Endodermal cell (in vitro differentiated cells): ENCODE measurements at regions not wholly inside any gene's neighbourhood (a gene's known extent, or its start where the extent isn't known, plus 50 kb on each side); places are given as distances from the start of the nearest gene placed in this dataset.
A peak's percentile ranks its signal among the peaks of the same experiment; 100 is the strongest.

ENCODE experiments used
- DNase-seq: peaks from one replicate; pipeline ENCODE4 v3.0.0-alpha.2; 2017
- H3K27ac ChIP-seq: 2 replicates; pipeline ENCODE4 v1.5.1; 2013; ENCODE audit warnings: mild to moderate bottlenecking, low read depth, low read length, moderate library complexity
- H3K27me3 ChIP-seq: 2 replicates; pipeline ENCODE4 v1.6.1; 2013; ENCODE audit warnings: mild to moderate bottlenecking, low read length, moderate library complexity; ENCODE audit not compliant: insufficient read depth, control insufficient read depth, poor library complexity, severe bottlenecking
- H3K36me3 ChIP-seq: 2 replicates; pipeline ENCODE4 v1.7.0; 2013; ENCODE audit warnings: mild to moderate bottlenecking, low read length, moderate library complexity; ENCODE audit not compliant: control insufficient read depth, insufficient read depth
- H3K4me1 ChIP-seq: one replicate; pipeline ENCODE4 v1.7.0; 2013; ENCODE audit warnings: low read length; ENCODE audit not compliant: control insufficient read depth, insufficient read depth
- H3K4me3 ChIP-seq: 2 replicates; pipeline ENCODE4 v1.5.1; 2013; ENCODE audit warnings: mild to moderate bottlenecking, low read length, moderate library complexity
- H3K9ac ChIP-seq: 2 replicates; pipeline ENCODE4 v1.6.1; 2013; ENCODE audit warnings: mild to moderate bottlenecking, low read length, moderate library complexity; ENCODE audit not compliant: poor library complexity, severe bottlenecking; ENCODE audit errors: extremely low read depth
- H3K9me3 ChIP-seq: 2 replicates; pipeline ENCODE4 v1.6.1; 2013; ENCODE audit warnings: mild to moderate bottlenecking, low read length, moderate library complexity; ENCODE audit not compliant: control insufficient read depth
- H3K27ac Mint-ChIP-seq: 2 replicates; pipeline ENCODE4 v1.8.0; 2020; ENCODE audit warnings: mixed read lengths
- H3K27me3 Mint-ChIP-seq: 2 replicates; pipeline ENCODE4 v1.8.0; 2021; ENCODE audit warnings: mild to moderate bottlenecking, mixed read lengths; ENCODE audit not compliant: insufficient read depth
- H3K36me3 Mint-ChIP-seq: 2 replicates; pipeline ENCODE4 v1.8.0; 2020; ENCODE audit warnings: low read depth, mixed read lengths
- H3K4me1 Mint-ChIP-seq: 2 replicates; pipeline ENCODE4 v1.8.0; 2020; ENCODE audit warnings: mixed read lengths
- H3K4me3 Mint-ChIP-seq: 2 replicates; pipeline ENCODE4 v1.8.0; 2020; ENCODE audit warnings: mild to moderate bottlenecking, moderate library complexity, mixed read lengths
- H3K9me3 Mint-ChIP-seq: 2 replicates; pipeline ENCODE4 v1.8.0; 2020; ENCODE audit warnings: mild to moderate bottlenecking, mixed read lengths
- WGBS, 2 experiments: methylation state at CpG; one replicate each; pipeline versions ENCODE4 v1.1.5 to v1.1.7; 2013; ENCODE audit warnings: missing lambda C conversion rate in 2 of 2, mixed read lengths in 1 of 2; ENCODE audit not compliant: insufficient coverage in 1 of 2, insufficient read length in 1 of 2; 5-methylcytosine and 5-hydroxymethylcytosine counted together
- TF ChIP-seq, protein P1 (sequence below): fragments of 200-600 bp; sonication (generic); conservative IDR thresholded peaks from 2 replicates; pipeline ENCODE4 v1.5.0; 2021; ENCODE audit warnings: antibody characterized with exemption, mild to moderate bottlenecking

GRCh38 chr20:39188266-39188765, 226.2 kb downstream of the DHX35 start:
- peaks cover 4% of the 10 kb centered on the region for H3K9me3 ChIP-seq
- peaks cover 37% of the 10 kb centered on the region for H3K27me3 ChIP-seq
- no peaks in the 10 kb centered on the region for H3K36me3 Mint-ChIP-seq
- H3K27ac Mint-ChIP-seq, result no peak overlapping the region
- no peak overlapping the region for H3K9ac ChIP-seq
- DNase-seq, result no peak
- H3K9me3 Mint-ChIP-seq, result peaks cover 16% of the 10 kb centered on the region
- TF ChIP-seq, protein P1, sequence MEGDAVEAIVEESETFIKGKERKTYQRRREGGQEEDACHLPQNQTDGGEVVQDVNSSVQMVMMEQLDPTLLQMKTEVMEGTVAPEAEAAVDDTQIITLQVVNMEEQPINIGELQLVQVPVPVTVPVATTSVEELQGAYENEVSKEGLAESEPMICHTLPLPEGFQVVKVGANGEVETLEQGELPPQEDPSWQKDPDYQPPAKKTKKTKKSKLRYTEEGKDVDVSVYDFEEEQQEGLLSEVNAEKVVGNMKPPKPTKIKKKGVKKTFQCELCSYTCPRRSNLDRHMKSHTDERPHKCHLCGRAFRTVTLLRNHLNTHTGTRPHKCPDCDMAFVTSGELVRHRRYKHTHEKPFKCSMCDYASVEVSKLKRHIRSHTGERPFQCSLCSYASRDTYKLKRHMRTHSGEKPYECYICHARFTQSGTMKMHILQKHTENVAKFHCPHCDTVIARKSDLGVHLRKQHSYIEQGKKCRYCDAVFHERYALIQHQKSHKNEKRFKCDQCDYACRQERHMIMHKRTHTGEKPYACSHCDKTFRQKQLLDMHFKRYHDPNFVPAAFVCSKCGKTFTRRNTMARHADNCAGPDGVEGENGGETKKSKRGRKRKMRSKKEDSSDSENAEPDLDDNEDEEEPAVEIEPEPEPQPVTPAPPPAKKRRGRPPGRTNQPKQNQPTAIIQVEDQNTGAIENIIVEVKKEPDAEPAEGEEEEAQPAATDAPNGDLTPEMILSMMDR, result no peak
- peaks cover 4% of the 10 kb centered on the region for H3K27me3 Mint-ChIP-seq
- H3K27ac ChIP-seq, result no peak overlapping the region
- H3K36me3 ChIP-seq, result no peaks in the 10 kb centered on the region
- no peak overlapping the region for H3K4me3 ChIP-seq
- no peak overlapping the region for H3K4me3 Mint-ChIP-seq
- no peaks in the 10 kb centered on the region for H3K4me1 ChIP-seq
- H3K4me1 Mint-ChIP-seq, result peaks cover 8% of the 10 kb centered on the region

DNA sequence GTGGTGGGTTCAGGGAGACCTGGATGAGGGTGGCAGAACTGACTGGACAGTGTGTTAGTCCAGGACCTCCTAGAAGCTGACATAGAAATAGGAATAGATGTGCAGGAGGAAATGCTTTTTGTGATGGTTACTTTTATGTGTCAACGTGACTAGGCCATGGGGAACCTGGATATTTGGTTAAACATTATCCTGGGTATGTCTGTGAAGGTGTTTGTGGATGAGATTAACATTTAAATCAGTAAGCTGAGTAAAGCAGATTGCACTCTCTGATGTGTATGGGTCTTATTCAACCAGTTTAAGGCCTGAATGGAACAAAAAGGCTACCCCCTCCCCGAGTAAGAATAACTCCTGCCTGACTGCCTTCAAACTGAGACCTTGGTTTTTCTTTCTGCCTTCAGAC, 219.3 kb downstream of the DHX35 start:
- no peak overlapping the region for H3K27ac ChIP-seq
- Mint-ChIP-seq H3K4me3 (no peak overlapping the region), H3K27ac (no peak overlapping the region), H3K9me3 (peaks cover 16% of the 10 kb centered on the region), H3K27me3 (peaks cover 15% of the 10 kb centered on the region), H3K4me1 (peaks cover 17% of the 10 kb centered on the region), H3K36me3 (no peaks in the 10 kb centered on the region)
- WGBS, 2 experiments, result 63 to 78% methylated on average over 2 of the region's 2 CpGs
- no peak for DNase-seq
- H3K4me1 ChIP-seq, result no peaks in the 10 kb centered on the region
- peaks cover 4% of the 10 kb centered on the region for H3K9me3 ChIP-seq
- H3K4me3 ChIP-seq, result no peak overlapping the region
- H3K27me3 ChIP-seq, result peaks cover 52% of the 10 kb centered on the region
- H3K9ac ChIP-seq, result no peak overlapping the region
- TF ChIP-seq, protein P1, result no peak
- no peaks in the 10 kb centered on the region for H3K36me3 ChIP-seq

DNA sequence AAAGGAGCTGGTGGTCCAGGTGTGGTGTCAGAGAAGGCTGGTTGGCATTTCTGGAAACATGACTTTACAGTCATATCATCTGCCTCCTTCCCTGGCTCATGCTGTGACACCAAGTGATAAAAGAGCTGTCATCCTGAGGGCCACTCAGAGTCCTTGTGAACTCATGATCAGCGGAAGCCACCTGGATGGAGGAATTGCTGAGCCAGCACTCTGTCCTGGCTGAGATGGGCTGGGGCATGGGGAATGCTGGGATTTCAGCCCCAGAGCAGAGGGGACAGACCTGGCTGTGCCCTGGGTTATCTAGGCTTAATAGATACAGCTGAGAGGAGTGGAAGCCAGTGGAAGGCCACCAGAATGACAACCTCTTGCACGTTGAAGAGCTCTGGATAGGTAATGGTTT, 214.3 kb downstream of the DHX35 start:
- Mint-ChIP-seq H3K36me3 (no peaks in the 10 kb centered on the region), H3K27ac (no peak overlapping the region), H3K9me3 (no peaks in the 10 kb centered on the region), H3K4me1 (peaks cover 14% of the 10 kb centered on the region), H3K4me3 (no peak overlapping the region), H3K27me3 (peaks cover 30% of the 10 kb centered on the region)
- no peaks in the 10 kb centered on the region for H3K9me3 ChIP-seq
- no peak overlapping the region for H3K9ac ChIP-seq
- TF ChIP-seq, protein P1, result no peak
- peaks cover 69% of the 10 kb centered on the region for H3K27me3 ChIP-seq
- peak; percentile 33 for DNase-seq
- H3K4me1 ChIP-seq, result no peaks in the 10 kb centered on the region
- H3K4me3 ChIP-seq, result no peak overlapping the region
- H3K27ac ChIP-seq, result no peak overlapping the region
- H3K36me3 ChIP-seq, result no peaks in the 10 kb centered on the region
- 78 to 94% methylated on average over 2 of the region's 2 CpGs for WGBS, 2 experiments
